GM21723 (cell line): ENCODE measurements at regions not wholly inside any gene's neighbourhood (a gene's known extent, or its start where the extent isn't known, plus 50 kb on each side); places are given as distances from the start of the nearest gene placed in this dataset.
"Not testable (repeated sequence)": the region's sequence is repeated elsewhere in the genome, so short reads cannot be mapped to it uniquely, and the experiment has no call there.

Experiments used
- ATAC-seq: cut with Tn5 transposase; IDR thresholded peaks from one replicate; pipeline ENCODE4 v1.9.1; 2021; ENCODE audit warnings: mild to moderate bottlenecking, moderate library complexity; ENCODE audit not compliant: unreplicated experiment

- ATAC-seq, result no peak
These were observed 151.8 kb downstream of the ZFP36L2 start for GRCh38 chr2:43074592-43075053.

- no peak for ATAC-seq
These were observed 152.4 kb downstream of the ZFP36L2 start for GRCh38 chr2:43074052-43074451.

GRCh38 chr2:43073401-43073825, 153.0 kb downstream of the ZFP36L2 start:
- ATAC-seq, result no peak

- no peak for ATAC-seq
These were observed 154.5 kb downstream of the ZFP36L2 start for GRCh38 chr2:43071599-43072550.

- no peak for ATAC-seq
These were observed 155.5 kb downstream of the ZFP36L2 start for GRCh38 chr2:43070676-43071502.

- no peak for ATAC-seq
These were observed 156.4 kb downstream of the ZFP36L2 start for GRCh38 chr2:43070030-43070429.

GRCh38 chr2:43068631-43069517, 157.5 kb downstream of the ZFP36L2 start:
- no peak for ATAC-seq

- ATAC-seq, result no peak
These were observed 158.3 kb downstream of the ZFP36L2 start for GRCh38 chr2:43068041-43068533.

- ATAC-seq, result no peak
These were observed 159.0 kb downstream of the ZFP36L2 start for GRCh38 chr2:43067254-43068040.

GRCh38 chr2:43066541-43067253, 159.7 kb downstream of the ZFP36L2 start:
- ATAC-seq, result not testable (repeated sequence)

GRCh38 chr2:43065871-43066270, 160.5 kb downstream of the ZFP36L2 start:
- no peak for ATAC-seq

- ATAC-seq, result no peak
These were observed 161.4 kb downstream of the ZFP36L2 start for GRCh38 chr2:43065036-43065435.

- ATAC-seq, result not testable (repeated sequence)
These were observed 163.3 kb downstream of the ZFP36L2 start for GRCh38 chr2:43063096-43063495.

- ATAC-seq, result no peak
These were observed 164.3 kb downstream of the ZFP36L2 start for GRCh38 chr2:43062058-43062457.

- no peak for ATAC-seq
These were observed 165.9 kb downstream of the ZFP36L2 start for GRCh38 chr2:43060390-43061016.

GRCh38 chr2:43059183-43059897, 167.1 kb downstream of the ZFP36L2 start:
- ATAC-seq, result peak; percentile 63

- ATAC-seq, result no peak
These were observed 167.7 kb downstream of the ZFP36L2 start for GRCh38 chr2:43058726-43059110.
